WTC11 (cell line): ENCODE measurements at regions not wholly inside any gene's neighbourhood (a gene's known extent, or its start where the extent isn't known, plus 50 kb on each side); places are given as distances from the start of the nearest gene placed in this dataset.
"Not testable (repeated sequence)": the region's sequence is repeated elsewhere in the genome, so short reads cannot be mapped to it uniquely, and the experiment has no call there.

Experiments
- ATF1 ChIP-seq: sonication (generic); formaldehyde crosslinking; IDR thresholded peaks from 2 replicates; pipeline ENCODE4 v1.8.1; 2023; ENCODE audit warnings: mild to moderate bottlenecking, moderate library complexity, missing genetic modification reagents
- CTCF ChIP-seq: fragments of 200-600 bp; IDR thresholded peaks from 2 replicates; pipeline ENCODE4 v1.8.0; 2022; ENCODE audit warnings: antibody characterized with exemption
- E2F1 ChIP-seq: sonication (generic); formaldehyde crosslinking; IDR thresholded peaks from 2 replicates; pipeline ENCODE4 v1.8.0; 2022; ENCODE audit warnings: mild to moderate bottlenecking, missing genetic modification reagents
- JUN ChIP-seq: sonication (generic); formaldehyde crosslinking; IDR thresholded peaks from 2 replicates; pipeline ENCODE4 v1.8.0; 2023; ENCODE audit warnings: mild to moderate bottlenecking, missing genetic modification reagents
- MAX ChIP-seq: sonication (generic); formaldehyde crosslinking; IDR thresholded peaks from 2 replicates; pipeline ENCODE4 v1.8.0; 2022; ENCODE audit warnings: mild to moderate bottlenecking, missing genetic modification reagents
- NFYB ChIP-seq: sonication (generic); formaldehyde crosslinking; conservative IDR thresholded peaks from 2 replicates; pipeline ENCODE4 v1.8.0; 2022; ENCODE audit warnings: low read depth, missing genetic modification reagents
- OVOL2 ChIP-seq: fragments of 250-450 bp; sonication (Bioruptor Pico); IDR thresholded peaks from 2 replicates; pipeline ENCODE4 v1.9.0; 2021; ENCODE audit warnings: mild to moderate bottlenecking, borderline replicate concordance
- TEAD4 ChIP-seq: sonication (generic); formaldehyde crosslinking; IDR thresholded peaks from 2 replicates; pipeline ENCODE4 v1.8.0; 2022; ENCODE audit warnings: mild to moderate bottlenecking, missing genetic modification reagents
- ZNF425 ChIP-seq: fragments of 250-450 bp; sonication (Bioruptor Pico); conservative IDR thresholded peaks from 2 replicates; pipeline ENCODE4 v1.9.0; 2021; ENCODE audit warnings: mild to moderate bottlenecking

- not testable (repeated sequence) for TF ChIP-seq ATF1 (CRISPR knock-in tag); CTCF; TEAD4 (CRISPR knock-in tag); JUN (CRISPR knock-in tag); MAX (CRISPR knock-in tag); E2F1 (CRISPR knock-in tag); OVOL2; ZNF425 (CRISPR knock-in tag); NFYB (CRISPR knock-in tag)
These were observed 3077.5 kb downstream of the RPIA start for GRCh38 chr2:91768997-91769396.
